SK-N-SH treated with all-trans-retinoic acid at 6 μM for 48 hours (cell line): ENCODE measurements at regions not wholly inside any gene's neighbourhood (a gene's known extent, or its start where the extent isn't known, plus 50 kb on each side); places are given as distances from the start of the nearest gene placed in this dataset.

ENCODE experiments used
- ARNTL ChIP-seq: fragments of 450-650 bp; formaldehyde crosslinking; IDR thresholded peaks from 2 replicates; pipeline ENCODE4 v1.5.0; 2020; ENCODE audit warnings: low read depth, mild to moderate bottlenecking, moderate library complexity, borderline replicate concordance
- CSRNP3 ChIP-seq: fragments of 250-450 bp; sonication (Bioruptor Pico); IDR thresholded peaks from 2 replicates; pipeline ENCODE4 v1.5.1; 2021; ENCODE audit warnings: mild to moderate bottlenecking, moderate library complexity
- ISL1 ChIP-seq: fragments of 250-450 bp; sonication (Bioruptor Pico); IDR thresholded peaks from 2 replicates; pipeline ENCODE4 v2.1.2; 2022; ENCODE audit warnings: mild to moderate bottlenecking, moderate library complexity
- TOX ChIP-seq: fragments of 250-450 bp; sonication (Bioruptor Pico); IDR thresholded peaks from 2 replicates; pipeline ENCODE4 v1.8.0; 2021; ENCODE audit warnings: mild to moderate bottlenecking, moderate library complexity, borderline replicate concordance
- ZC3H10 ChIP-seq: fragments of 250-450 bp; sonication (Bioruptor Pico); IDR thresholded peaks from 2 replicates; pipeline ENCODE4 v1.5.1; 2021; ENCODE audit warnings: mild to moderate bottlenecking, moderate library complexity
- ZFP30 ChIP-seq: fragments of 450-650 bp; formaldehyde crosslinking; IDR thresholded peaks from 2 replicates; pipeline ENCODE4 v1.5.0; 2022; ENCODE audit warnings: mild to moderate bottlenecking, moderate library complexity
- ZNF70 ChIP-seq: fragments of 450-650 bp; formaldehyde crosslinking; IDR thresholded peaks from 2 replicates; pipeline ENCODE4 v1.5.0; 2020; ENCODE audit warnings: mild to moderate bottlenecking, moderate library complexity

- TF ChIP-seq ZFP30 (CRISPR knock-in tag), result no peak
- no peak for TF ChIP-seq ZNF70 (CRISPR knock-in tag)
- no peak for TF ChIP-seq ZC3H10 (CRISPR knock-in tag)
- TF ChIP-seq ISL1, result no peak
- no peak for TF ChIP-seq CSRNP3 (CRISPR knock-in tag)
- no peak for TF ChIP-seq ARNTL (CRISPR knock-in tag)
- no peak for TF ChIP-seq TOX
Measured at GRCh38 chr11:106277484-106277883, 200.0 kb downstream of the AASDHPPT start.
